ENCODE measurements at regions not wholly inside any gene's neighbourhood (a gene's known extent, or its start where the extent isn't known, plus 50 kb on each side); places are given as distances from the start of the nearest gene placed in this dataset.

- no peak for DNase-seq
Observed at GRCh38 chr5:40413743-40414142, 266.0 kb upstream of the PTGER4 start.

GRCh38 chr5:40412771-40413170 is 266.9 kb upstream of the PTGER4 start:
- no peak for DNase-seq

- no peak for DNase-seq
Observed at GRCh38 chr5:40410964-40411635, 268.6 kb upstream of the PTGER4 start.

- no peak for DNase-seq
Observed at GRCh38 chr5:40410231-40410861, 269.4 kb upstream of the PTGER4 start.

GRCh38 chr5:40409601-40410000 is 270.1 kb upstream of the PTGER4 start:
- no peak for DNase-seq

- DNase-seq, result no peak
Observed at GRCh38 chr5:40406741-40407211, 272.9 kb upstream of the PTGER4 start.

- DNase-seq, result no peak
Observed at GRCh38 chr5:40405996-40406740, 273.5 kb upstream of the PTGER4 start.

GRCh38 chr5:40405230-40405629 is 274.5 kb upstream of the PTGER4 start:
- no peak for DNase-seq

GRCh38 chr5:40404613-40405012 is 275.1 kb upstream of the PTGER4 start:
- no peak for DNase-seq

- no peak for DNase-seq
Observed at GRCh38 chr5:40402007-40402364, 277.7 kb upstream of the PTGER4 start.

GRCh38 chr5:40401284-40402006 is 278.3 kb upstream of the PTGER4 start:
- DNase-seq, result no peak

- DNase-seq, result no peak
Observed at GRCh38 chr5:40400245-40400644, 279.5 kb upstream of the PTGER4 start.

GRCh38 chr5:40399349-40399748 is 280.4 kb upstream of the PTGER4 start:
- no peak for DNase-seq

GRCh38 chr5:40397976-40398375 is 281.7 kb upstream of the PTGER4 start:
- no peak for DNase-seq

GRCh38 chr5:40397091-40397490 is 282.6 kb upstream of the PTGER4 start:
- no peak for DNase-seq

- no peak for DNase-seq
Observed at GRCh38 chr5:40396317-40396716, 283.4 kb upstream of the PTGER4 start.

GRCh38 chr5:40395251-40395650 is 284.5 kb upstream of the PTGER4 start:
- DNase-seq, result no peak

- no peak for DNase-seq
Observed at GRCh38 chr5:40394698-40395097, 285.0 kb upstream of the PTGER4 start.

GRCh38 chr5:40391642-40392041 is 288.1 kb upstream of the PTGER4 start:
- DNase-seq, result no peak

- no peak for DNase-seq
Observed at GRCh38 chr5:40390281-40391149, 289.2 kb upstream of the PTGER4 start.

GRCh38 chr5:40389591-40389990 is 290.1 kb upstream of the PTGER4 start:
- no peak for DNase-seq

- no peak for DNase-seq
Observed at GRCh38 chr5:40386289-40386688, 293.4 kb upstream of the PTGER4 start.

Measured in right hindlimb (tissue), 1 donor.